T-helper 1 cell treated with Interleukin-12 subunit alpha and Interleukin-12 subunit beta and Interleukin-4 antibody, amounts not matched to agents 30 ng/mL and 1 ng/mL, for 36 hours (primary cell): ENCODE measurements at regions not wholly inside any gene's neighbourhood (a gene's known extent, or its start where the extent isn't known, plus 50 kb on each side); places are given as distances from the start of the nearest gene placed in this dataset.
"Not testable (repeated sequence)": the region's sequence is repeated elsewhere in the genome, so short reads cannot be mapped to it uniquely, and the experiment has no call there.

Experiments used
- intact Hi-C: fragments of 100-400 bp; cut with micrococcal nuclease; formaldehyde crosslinking; loops from one replicate; pipeline ENCODE4 v1.15.1; 2024

GRCh38 chr10:84015877-84016595 is 123.3 kb upstream of the GHITM start:
- intact Hi-C loops: no loop called here

- intact Hi-C loops: no loop called here
Measured at GRCh38 chr10:84018826-84019225, 120.5 kb upstream of the GHITM start.

GRCh38 chr10:84019854-84020458 is 119.4 kb upstream of the GHITM start:
- intact Hi-C loops: not testable (repeated sequence)

- intact Hi-C loops: no loop called here
Measured at GRCh38 chr10:84026821-84027257, 112.5 kb upstream of the GHITM start.

- intact Hi-C loops: loop anchor here (10.0 kb wide), 1 partner anchor 175 kb away; no protein-coding TSS in a partner anchor
Measured at GRCh38 chr10:84029840-84030239, 109.5 kb upstream of the GHITM start.

GRCh38 chr10:84038035-84038434 is 101.3 kb upstream of the GHITM start:
- intact Hi-C loops: loop anchor here (10.0 kb wide), 1 partner anchor 167 kb away; no protein-coding TSS in a partner anchor

GRCh38 chr10:84039957-84040356 is 99.4 kb upstream of the GHITM start:
- intact Hi-C loops: loop anchor here (10.0 kb wide), 1 partner anchor 165 kb away; no protein-coding TSS in a partner anchor

- intact Hi-C loops: no loop called here
Measured at GRCh38 chr10:84047258-84048010, 91.9 kb upstream of the GHITM start.

GRCh38 chr10:84049645-84050011 is 89.7 kb upstream of the GHITM start:
- intact Hi-C loops: no loop called here

- intact Hi-C loops: no loop called here
Measured at GRCh38 chr10:84053626-84054025, 85.7 kb upstream of the GHITM start.

GRCh38 chr10:84054743-84055142 is 84.6 kb upstream of the GHITM start:
- intact Hi-C loops: no loop called here

- intact Hi-C loops: no loop called here
Measured at GRCh38 chr10:84059526-84059925, 79.8 kb upstream of the GHITM start.

- intact Hi-C loops: no loop called here
Measured at GRCh38 chr10:84063440-84063839, 75.9 kb upstream of the GHITM start.

- intact Hi-C loops: no loop called here
Measured at GRCh38 chr10:84065804-84066601, 73.3 kb upstream of the GHITM start.

GRCh38 chr10:84074521-84074920 is 64.8 kb upstream of the GHITM start:
- intact Hi-C loops: no loop called here

- intact Hi-C loops: no loop called here
Measured at GRCh38 chr10:84075226-84076046, 63.9 kb upstream of the GHITM start.

GRCh38 chr10:84076047-84076388 is 63.3 kb upstream of the GHITM start:
- intact Hi-C loops: no loop called here

- intact Hi-C loops: no loop called here
Measured at GRCh38 chr10:84076540-84077195, 62.6 kb upstream of the GHITM start.

- intact Hi-C loops: no loop called here
Measured at GRCh38 chr10:84077768-84078167, 61.5 kb upstream of the GHITM start.

GRCh38 chr10:84078771-84079170 is 60.5 kb upstream of the GHITM start:
- intact Hi-C loops: no loop called here
